Lung (tissue), 11 donors: ENCODE measurements at regions not wholly inside any gene's neighbourhood (a gene's known extent, or its start where the extent isn't known, plus 50 kb on each side); places are given as distances from the start of the nearest gene placed in this dataset.

Experiments
- ATAC-seq: fragments of 200-7000 bp; cut with Tn5 transposase; one replicate; pipeline ENCODE4 v1.9.1; 2020; ENCODE audit warnings: moderate number of reproducible peaks; ENCODE audit not compliant: insufficient read depth, low FRiP score
- DNase-seq, 3 donors: peaks; one replicate each; pipeline ENCODE4 v3.0.0-alpha.2; 2013 to 2017
- H3K27ac ChIP-seq, 2 donors: one replicate each; pipeline ENCODE4 v1.5.1; 2013; ENCODE audit warnings: mild to moderate bottlenecking in 2 of 2, moderate library complexity in 2 of 2, control low read depth in 1 of 2, inconsistent platforms in 1 of 2, low read depth in 1 of 2, low read length in 1 of 2
- H3K27me3 ChIP-seq, 3 donors: one replicate each; pipeline ENCODE4 v1.5.1; 2013; ENCODE audit warnings: low read length in 2 of 3; ENCODE audit not compliant: control insufficient read depth in 3 of 3, insufficient read depth in 3 of 3
- H3K36me3 ChIP-seq, 4 donors: one replicate each; pipeline ENCODE4 v1.5.1; 2013; ENCODE audit warnings: low read length in 4 of 4, mild to moderate bottlenecking in 1 of 4, moderate library complexity in 1 of 4; ENCODE audit not compliant: control insufficient read depth in 4 of 4, insufficient read depth in 4 of 4
- H3K4me1 ChIP-seq, 5 donors: one replicate each; pipeline ENCODE4 v1.5.1; 2013; ENCODE audit warnings: low read length in 5 of 5, mild to moderate bottlenecking in 2 of 5, moderate library complexity in 1 of 5; ENCODE audit not compliant: control insufficient read depth in 5 of 5, insufficient read depth in 5 of 5
- H3K4me3 ChIP-seq: one replicate; pipeline ENCODE4 v1.5.1; 2013; ENCODE audit warnings: mild to moderate bottlenecking, control low read depth, moderate library complexity
- H3K9ac ChIP-seq, 2 donors: one replicate each; pipeline ENCODE4 v1.5.1; 2013; ENCODE audit warnings: low read length in 2 of 2, control low read depth in 1 of 2; ENCODE audit not compliant: insufficient read depth in 1 of 2
- H3K9me3 ChIP-seq, 4 donors: one replicate each; pipeline ENCODE4 v1.5.1; 2013; ENCODE audit warnings: low read length in 3 of 4, mild to moderate bottlenecking in 1 of 4, moderate library complexity in 1 of 4; ENCODE audit not compliant: control insufficient read depth in 4 of 4, insufficient read depth in 3 of 4
- WGBS, 2 donors: extraction: QIAGEN DNeasy Blood & Tissue Kit; methylation state at CpG; one replicate each; pipeline ENCODE4 v1.1.7; 2013; 5-methylcytosine and 5-hydroxymethylcytosine counted together
- TF ChIP-seq, protein P1 (sequence below): IDR thresholded peaks from 2 replicates; pipeline ENCODE4 v1.5.1; 2012; ENCODE audit warnings: mild to moderate bottlenecking; ENCODE audit errors: control extremely low read depth, extremely low read depth
- donor health status: control.
- donor health status: control.
- donor health status: Bipolar disorder and iron deficiency.
- donor health status: healthy.
- donor health status: DM: yes; HTN: yes; CAD: no.

DNA sequence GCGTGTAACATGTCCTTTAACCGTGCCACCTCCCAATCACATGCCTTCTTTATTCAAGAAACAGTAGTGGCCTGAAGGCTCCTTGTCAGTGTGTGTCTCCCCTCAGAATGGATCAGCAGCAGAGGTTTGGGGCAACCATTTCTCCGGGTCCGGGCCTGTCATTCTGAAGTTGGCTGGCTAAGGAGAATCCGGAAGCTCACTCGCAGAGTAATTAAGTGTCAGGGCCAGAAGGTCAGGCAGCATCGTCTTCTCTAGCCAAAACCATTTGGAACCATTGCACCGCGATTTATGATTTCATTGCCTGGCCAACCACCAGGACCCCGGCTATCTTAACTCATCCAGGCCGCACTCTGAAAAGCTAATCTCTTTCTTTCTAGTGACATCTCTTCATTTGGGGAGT, 550.8 kb downstream of the EFNB2 start:
- no peaks in the 10 kb centered on the region for H3K36me3 ChIP-seq
- 71 to 75% methylated on average over 11 of the region's 11 CpGs for WGBS, 2 donors
- peaks cover 0 to 2% (median under 1%) of the 10 kb centered on the region in 4 donors for H3K9me3 ChIP-seq
- peak; percentile 31 to 60 (median 57) for DNase-seq
- no peak for ATAC-seq
- no peak overlapping the region for H3K27ac ChIP-seq
- peaks cover 0 to 9% (median 1%) of the 10 kb centered on the region in 5 donors for H3K4me1 ChIP-seq
- no peak overlapping the region for H3K4me3 ChIP-seq
- TF ChIP-seq, protein P1, sequence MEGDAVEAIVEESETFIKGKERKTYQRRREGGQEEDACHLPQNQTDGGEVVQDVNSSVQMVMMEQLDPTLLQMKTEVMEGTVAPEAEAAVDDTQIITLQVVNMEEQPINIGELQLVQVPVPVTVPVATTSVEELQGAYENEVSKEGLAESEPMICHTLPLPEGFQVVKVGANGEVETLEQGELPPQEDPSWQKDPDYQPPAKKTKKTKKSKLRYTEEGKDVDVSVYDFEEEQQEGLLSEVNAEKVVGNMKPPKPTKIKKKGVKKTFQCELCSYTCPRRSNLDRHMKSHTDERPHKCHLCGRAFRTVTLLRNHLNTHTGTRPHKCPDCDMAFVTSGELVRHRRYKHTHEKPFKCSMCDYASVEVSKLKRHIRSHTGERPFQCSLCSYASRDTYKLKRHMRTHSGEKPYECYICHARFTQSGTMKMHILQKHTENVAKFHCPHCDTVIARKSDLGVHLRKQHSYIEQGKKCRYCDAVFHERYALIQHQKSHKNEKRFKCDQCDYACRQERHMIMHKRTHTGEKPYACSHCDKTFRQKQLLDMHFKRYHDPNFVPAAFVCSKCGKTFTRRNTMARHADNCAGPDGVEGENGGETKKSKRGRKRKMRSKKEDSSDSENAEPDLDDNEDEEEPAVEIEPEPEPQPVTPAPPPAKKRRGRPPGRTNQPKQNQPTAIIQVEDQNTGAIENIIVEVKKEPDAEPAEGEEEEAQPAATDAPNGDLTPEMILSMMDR: no peak
- no peaks in the 10 kb centered on the region for H3K27me3 ChIP-seq
- H3K9ac ChIP-seq: no peak overlapping the region

DNA sequence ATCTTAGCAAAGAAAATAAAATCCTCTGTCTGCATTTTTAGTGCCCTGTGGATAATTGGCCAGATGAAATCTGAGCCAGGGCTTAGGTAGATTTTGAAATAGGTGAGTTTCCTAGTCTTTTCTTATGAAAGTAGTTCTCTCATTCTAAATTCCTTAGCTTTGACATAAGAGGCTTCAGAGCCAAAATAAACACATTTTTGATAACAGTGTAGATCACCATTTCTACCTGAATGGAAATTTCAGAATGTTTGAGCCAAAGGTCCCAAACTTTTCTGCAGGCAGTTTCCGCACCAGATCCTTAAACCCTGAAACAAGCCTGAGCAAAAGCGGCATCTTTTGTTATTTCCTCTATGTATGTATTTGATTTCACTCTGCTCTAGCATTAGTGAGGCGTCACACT, 551.2 kb downstream of the EFNB2 start:
- Histone ChIP-seq H3K27ac (no peak overlapping the region), H3K4me3 (no peak overlapping the region), H3K4me1 (peaks cover 0 to 9% (median 1%) of the 10 kb centered on the region in 5 donors), H3K27me3 (no peaks in the 10 kb centered on the region), H3K9me3 (peaks cover 0 to 2% (median under 1%) of the 10 kb centered on the region in 4 donors), H3K9ac (no peak overlapping the region), H3K36me3 (no peaks in the 10 kb centered on the region)
- DNase-seq: peak in 2 of 3 donors; percentile 23 to 51
- ATAC-seq: no peak
- WGBS, 2 donors: 73 to 86% methylated on average over 3 of the region's 3 CpGs
- TF ChIP-seq, protein P1: no peak

DNA sequence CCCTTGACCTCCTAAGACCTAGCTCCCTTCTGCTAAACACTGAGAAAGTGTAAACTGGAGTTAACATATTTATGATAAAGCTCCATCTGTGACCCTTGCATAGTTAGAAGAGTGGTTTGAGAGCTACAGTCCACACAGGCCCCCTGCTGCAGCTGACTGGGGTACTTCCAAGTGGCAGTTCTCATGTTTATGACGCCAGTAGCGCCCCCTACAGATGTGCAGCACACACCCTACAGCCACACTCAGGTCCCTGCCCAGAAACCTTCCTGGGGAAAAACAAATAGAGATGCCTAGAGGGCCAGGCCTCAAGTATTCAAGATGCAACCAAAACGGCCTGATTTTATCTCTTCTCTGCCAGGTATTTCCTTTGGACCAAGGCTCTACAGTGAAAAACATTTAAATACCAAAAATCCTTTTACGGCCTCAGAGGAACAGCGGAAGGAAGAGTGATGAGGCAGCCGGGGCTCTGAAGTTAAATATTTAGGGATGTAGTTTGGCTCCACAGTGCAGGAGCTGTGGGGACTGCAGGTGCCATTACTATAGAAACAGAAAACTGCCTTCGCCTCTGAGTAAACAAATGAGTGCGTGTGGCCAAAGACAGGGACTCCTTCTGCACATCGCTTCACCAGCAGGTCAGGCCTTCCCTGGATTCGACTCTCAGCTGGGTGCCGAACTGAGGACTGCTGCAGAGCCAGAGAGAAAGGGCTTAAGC, 553.1 kb downstream of the EFNB2 start:
- Histone ChIP-seq H3K4me1 (peaks cover 0 to 9% (median 3%) of the 10 kb centered on the region in 5 donors), H3K4me3 (no peak overlapping the region), H3K27me3 (no peaks in the 10 kb centered on the region), H3K9ac (no peak overlapping the region), H3K36me3 (no peaks in the 10 kb centered on the region), H3K9me3 (peaks cover 0 to 2% (median under 1%) of the 10 kb centered on the region in 4 donors), H3K27ac (no peak overlapping the region)
- TF ChIP-seq, protein P1: no peak
- ATAC-seq (no peak), DNase-seq (no peak)
- WGBS, 2 donors: 81% methylated on average over 11 of the region's 11 CpGs
